ENCODE measurements at regions not wholly inside any gene's neighbourhood (a gene's known extent, or its start where the extent isn't known, plus 50 kb on each side); places are given as distances from the start of the nearest gene placed in this dataset.

GRCh38 chr6:137737836-137738596 lies 129.0 kb upstream of the TNFAIP3 start:
- no peak for DNase-seq

- DNase-seq: no peak
These were observed 128.0 kb upstream of the TNFAIP3 start for GRCh38 chr6:137738931-137739504.

GRCh38 chr6:137739544-137739943 lies 127.5 kb upstream of the TNFAIP3 start:
- DNase-seq: no peak

DNA sequence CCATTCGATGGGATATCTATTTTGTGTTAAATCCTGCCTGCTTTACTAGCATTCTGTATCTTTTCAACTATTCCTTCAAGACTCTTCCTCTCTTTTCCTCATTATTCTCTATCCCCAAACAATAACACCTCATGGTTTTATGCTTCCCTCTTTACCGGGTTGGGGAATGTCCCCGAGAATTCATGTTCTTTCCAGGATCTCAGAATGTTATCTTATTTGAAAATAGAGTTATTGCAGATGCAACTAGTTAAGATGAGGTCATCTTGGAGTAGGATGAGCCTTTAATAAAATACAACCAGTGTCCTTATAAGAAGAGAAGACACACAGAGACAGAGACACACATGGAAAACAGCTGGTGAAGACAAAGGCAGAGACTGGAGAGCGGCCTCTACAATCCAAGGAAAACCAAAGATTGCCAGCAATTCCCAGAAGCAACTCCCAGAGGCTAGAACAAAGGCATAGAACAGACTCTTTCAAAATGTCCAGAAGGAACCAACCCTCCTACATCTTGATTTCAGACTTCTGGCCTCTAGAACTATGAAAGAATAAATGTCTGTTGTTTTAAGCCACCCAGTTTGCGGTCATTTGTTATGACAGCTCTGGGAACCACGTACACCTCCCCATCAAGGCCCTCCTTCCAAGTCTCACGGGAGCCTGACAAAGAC lies 126.8 kb upstream of the TNFAIP3 start:
- DNase-seq: no peak

DNA sequence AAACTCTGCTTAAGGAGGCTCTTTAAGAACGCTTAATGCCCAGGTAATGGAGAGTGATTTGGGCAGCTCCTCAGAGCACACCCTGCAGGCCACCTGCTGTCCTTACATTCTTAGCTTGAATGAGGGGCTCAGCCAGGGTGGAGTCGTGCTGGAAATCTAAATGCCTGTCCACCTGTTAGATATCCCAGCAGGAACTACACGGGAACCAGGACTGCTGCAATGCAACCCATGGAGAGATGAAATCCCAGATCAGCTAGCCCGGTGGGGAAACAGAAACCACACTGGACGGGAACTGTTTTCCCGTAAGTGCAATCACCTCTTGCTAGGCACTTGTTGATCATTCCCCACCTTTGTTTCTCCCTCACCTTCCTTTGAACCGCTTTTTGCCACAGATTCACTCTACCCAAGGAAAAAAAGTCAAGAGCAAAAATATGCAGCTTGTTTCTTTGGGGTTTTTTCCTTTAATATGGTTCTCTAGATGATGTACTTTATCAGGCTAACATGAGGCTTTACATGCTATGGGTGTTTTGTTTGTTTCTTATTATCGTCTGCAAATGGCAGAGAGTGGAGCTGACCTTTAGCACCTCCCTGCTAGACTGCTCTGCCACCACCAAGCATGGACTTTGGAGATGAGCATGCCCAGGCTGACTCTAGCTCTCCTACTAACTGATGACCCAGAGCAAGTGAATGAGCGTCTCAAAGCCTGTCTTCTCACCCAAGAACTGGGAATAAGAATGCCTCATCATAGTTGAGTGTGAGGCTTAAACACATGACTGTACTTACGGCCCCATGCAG lies 125.9 kb upstream of the TNFAIP3 start:
- DNase-seq: no peak

DNA sequence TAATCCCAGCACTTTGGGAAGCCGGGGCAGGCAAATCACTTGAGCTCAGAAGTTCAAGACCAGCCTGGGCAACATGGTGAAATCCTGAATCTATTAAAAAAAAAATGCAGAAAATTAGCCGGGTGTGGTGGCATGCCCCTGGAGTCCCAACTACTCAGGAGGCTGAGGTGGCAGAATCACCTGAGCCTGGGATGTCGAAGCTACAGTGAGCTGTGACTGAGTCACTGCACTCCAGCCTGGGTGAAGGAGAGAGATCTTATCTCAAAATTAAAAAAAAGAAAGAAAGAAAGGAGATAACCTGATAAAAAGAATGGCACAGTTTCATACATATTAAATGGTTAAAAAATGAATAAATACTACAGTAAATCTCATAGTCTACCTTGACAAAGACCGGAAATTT lies 123.6 kb upstream of the TNFAIP3 start:
- DNase-seq: no peak

DNA sequence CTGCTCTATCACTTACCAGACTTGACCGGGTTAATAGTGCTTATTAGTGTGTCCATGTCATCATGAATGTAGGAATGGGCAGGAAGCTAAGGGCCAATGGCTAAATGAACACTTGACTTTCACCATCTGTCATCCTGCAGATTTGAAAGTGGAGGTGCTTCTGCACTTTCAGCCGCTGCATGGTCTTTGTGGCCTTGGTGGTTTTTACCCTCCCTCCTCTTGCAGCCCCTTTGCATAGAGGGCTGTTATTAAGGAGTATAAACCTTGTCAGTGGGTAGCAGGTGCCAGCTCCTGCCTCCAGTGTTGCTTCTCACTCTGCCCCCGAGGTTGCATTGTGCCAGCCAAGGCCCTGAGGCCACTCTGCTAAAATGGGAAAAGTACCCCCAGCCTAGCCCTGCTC lies 122.2 kb upstream of the TNFAIP3 start:
- DNase-seq: no peak

GRCh38 chr6:137745321-137745720 lies 121.7 kb upstream of the TNFAIP3 start:
- no peak for DNase-seq

DNA sequence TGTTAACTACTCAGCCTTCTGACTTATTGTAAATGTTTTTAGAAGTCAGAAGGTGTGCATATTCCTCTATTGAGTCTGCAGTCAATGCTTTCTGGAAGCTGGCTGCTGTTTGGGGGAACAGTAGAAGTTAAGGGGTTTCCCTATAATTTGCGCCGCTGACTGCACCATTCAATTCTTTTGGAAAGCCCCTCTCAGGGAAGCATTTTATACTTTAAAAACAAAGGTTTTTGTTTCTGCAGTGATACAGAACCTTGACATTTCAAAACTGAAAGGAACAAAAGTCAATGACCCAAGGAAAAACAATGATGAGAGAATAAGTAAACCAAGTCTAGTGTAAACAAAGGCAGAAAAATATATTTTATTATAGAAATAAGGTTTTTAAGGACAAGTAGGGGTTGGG lies 120.8 kb upstream of the TNFAIP3 start:
- DNase-seq: no peak

DNA sequence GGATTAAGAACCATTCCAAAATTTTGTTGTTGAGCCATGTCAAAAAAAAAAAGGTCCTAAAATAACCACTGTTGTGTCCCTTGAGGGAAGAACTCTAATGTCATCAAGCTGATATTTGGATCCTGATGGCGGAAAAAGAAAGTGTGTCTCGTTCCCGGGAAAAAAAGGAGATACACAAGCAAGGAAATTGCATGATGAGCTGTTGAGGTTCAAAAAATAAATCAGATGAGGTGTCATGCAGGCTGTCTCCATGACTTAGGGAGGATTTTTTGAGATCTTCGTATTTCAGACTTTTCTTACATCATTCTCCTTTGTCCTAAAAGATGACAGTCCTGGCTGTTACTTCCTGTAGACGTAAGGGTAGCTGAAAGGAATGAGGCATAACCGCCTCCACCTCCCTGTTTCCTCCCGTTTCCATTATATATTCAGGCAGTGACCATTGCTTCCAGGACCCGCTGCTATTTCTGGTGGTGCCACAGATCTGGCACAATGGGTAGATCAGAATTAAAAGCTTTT lies 117.3 kb upstream of the TNFAIP3 start:
- no peak for DNase-seq

DNA sequence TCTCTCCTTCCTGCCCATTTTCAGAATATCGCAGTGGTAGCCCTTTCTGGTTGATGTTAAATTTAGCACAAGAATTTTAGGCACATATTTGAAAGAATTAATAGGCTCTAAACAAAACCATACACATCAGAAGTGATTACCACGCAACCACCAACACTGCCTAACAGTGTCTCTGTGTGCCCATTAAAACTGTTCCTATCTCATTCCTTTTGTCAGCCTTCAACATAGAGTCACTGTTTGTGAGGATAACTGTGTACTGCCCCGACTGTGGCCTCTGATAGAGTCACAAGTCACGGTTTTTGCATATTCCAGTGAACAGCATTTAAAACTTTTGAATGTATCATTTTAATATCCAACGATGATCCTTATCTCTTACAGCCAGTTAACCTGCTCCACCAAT lies 116.8 kb upstream of the TNFAIP3 start:
- no peak for DNase-seq

DNA sequence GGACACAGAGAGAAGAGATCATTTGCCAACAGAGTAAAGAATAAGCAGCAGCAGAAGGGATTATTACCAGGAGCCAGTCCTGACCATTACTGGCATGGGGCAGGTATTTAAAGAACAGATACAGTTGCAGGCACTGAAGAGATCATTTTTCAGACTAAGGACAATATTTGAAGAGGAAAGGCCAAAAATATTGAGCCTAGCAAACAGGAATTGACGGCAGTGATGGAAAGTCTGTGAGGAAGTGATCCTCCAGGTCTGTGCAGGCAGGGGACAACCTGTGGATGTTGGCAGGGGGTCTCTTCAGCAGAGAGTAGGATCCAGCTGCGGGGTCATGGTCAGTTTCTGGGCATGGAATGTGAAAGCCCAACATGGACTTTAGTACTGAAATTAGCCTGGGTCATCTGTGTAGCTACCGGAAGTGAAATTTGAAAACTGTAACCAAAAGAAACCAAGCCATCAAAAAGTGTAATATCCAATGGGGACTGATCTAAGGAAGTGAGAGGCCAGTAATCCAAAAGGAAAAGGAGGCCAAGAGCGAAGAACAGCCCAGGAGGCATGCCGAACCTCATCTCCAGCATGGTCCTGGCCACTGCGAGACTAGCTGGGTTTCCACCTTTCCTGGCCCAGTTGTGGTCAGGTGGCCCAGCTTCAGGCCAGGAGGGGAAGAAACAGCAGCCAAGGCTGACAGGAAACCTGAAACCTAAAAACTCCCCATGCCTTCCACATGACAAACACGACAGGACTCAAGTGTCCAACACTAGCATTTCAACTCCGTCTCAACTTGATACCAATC lies 115.1 kb upstream of the TNFAIP3 start:
- DNase-seq: no peak

DNA sequence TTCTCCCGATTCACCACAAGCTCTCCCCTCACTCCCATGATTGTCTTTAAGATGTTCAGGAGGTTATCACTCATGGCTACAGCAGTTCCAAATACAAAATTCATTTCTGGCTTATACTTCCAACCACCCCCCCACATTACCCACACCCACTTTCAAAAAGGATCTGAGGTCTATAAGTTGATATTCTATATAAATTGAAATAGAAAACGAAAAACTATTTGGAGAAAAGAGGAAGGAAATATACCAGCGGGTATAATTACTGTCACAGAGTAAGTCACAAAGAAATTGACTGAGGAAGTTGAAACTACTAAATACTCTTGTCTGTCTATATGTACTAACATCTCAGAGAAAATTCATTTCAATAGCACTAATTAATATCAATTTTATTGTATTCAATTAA lies 112.7 kb upstream of the TNFAIP3 start:
- DNase-seq: no peak

DNA sequence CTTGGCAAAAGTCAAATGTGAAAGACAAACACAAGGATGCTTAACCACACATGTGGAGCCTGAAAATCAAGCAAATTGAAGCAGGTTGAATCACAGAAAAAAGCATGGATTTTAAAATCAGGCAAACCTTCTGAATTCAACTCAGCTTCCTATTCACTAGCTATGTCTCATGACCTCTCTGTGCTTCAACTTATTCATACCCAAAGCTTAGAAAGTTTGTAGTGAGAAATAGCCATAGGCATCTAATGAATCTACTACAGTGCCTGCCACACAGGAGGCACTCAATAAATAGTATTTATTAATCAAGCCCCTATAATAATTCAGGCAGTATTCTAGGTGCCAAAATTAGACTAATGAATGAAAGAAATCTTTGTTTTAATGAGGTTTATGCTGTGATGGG lies 112.2 kb upstream of the TNFAIP3 start:
- DNase-seq: no peak

- no peak for DNase-seq
These were observed 111.8 kb upstream of the TNFAIP3 start for GRCh38 chr6:137755284-137755683.

GRCh38 chr6:137756788-137757187 lies 110.3 kb upstream of the TNFAIP3 start:
- DNase-seq: no peak

DNA sequence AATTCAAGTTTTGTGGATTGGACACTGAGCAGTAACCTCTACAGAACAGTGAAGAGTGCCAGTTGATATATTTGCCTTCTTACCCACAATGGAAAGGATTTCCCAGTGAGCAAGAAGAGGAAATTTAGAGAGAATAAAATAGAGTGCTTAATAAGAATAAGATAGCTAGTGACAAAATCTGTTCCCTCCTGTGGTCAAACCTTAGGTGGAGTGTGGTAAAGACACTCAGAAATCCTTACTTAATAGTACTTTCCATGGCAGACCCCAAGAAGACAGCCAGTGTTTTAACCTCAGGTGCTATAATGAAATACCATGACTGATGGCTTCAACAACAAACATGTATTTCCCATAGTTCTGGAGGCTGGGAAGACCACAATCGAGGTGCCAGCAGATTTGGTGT lies 108.4 kb upstream of the TNFAIP3 start:
- DNase-seq: no peak

DNA sequence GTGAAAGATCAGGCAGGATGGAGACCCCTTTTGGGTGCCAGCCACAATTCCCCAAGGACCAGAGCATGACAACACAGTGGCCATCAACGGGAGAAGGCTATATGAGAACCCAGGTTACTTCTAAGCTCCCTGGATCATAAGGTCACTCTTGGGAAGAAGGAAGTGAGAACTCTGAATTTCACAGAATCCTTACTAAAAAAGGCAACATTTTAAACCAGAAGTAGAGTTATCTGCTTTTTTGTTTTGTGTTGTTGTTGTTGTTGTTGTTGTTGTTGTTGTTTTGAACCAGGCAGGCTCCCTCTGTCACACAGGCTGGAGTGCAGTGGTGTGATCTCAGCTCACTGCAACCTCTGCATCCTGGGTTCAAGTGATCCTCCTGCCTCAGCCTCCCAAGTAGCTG lies 107.4 kb upstream of the TNFAIP3 start:
- no peak for DNase-seq

GRCh38 chr6:137761072-137761471 lies 106.0 kb upstream of the TNFAIP3 start:
- DNase-seq: no peak

DNA sequence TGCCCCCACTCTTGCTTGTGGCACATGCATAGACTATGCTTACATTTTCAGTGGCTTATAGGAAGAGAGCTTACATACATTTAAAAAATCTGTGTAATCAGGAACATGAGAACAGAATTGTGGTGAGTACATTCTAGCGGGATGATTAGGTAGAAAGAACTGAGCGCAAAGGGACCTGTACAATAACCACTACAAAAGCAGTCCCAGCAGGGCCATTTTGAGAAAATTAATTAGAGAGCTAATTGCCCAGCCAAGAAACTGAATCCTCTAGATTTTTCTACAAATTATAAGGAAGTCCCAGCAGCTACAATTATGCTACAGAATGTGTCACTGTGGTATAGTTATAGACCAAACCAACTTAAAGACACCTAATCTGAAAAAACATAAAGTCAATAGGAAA lies 105.6 kb upstream of the TNFAIP3 start:
- no peak for DNase-seq

GRCh38 chr6:137762168-137763090 lies 104.6 kb upstream of the TNFAIP3 start:
- DNase-seq: no peak

All from right forelimb (tissue), 1 donor.